Esophagus muscularis mucosa (tissue), 4 donors: ENCODE measurements at regions not wholly inside any gene's neighbourhood (a gene's known extent, or its start where the extent isn't known, plus 50 kb on each side); places are given as distances from the start of the nearest gene placed in this dataset.

Source experiments
- DNase-seq: peaks from one replicate; pipeline ENCODE4 v3.0.0-alpha.2; 2017; ENCODE audit errors: extremely low spot score
- H3K27ac ChIP-seq, 4 donors: fragments of 200-600 bp; sonication (generic); replicated peaks in 1 of 4; 1 replicate in 3 of 4; 2 replicates in 1 of 4; pipeline ENCODE4 v1.5.1; 2016 to 2019; ENCODE audit warnings: mild to moderate bottlenecking in 1 of 4
- H3K27me3 ChIP-seq, 4 donors: fragments of 200-600 bp; sonication (generic); one replicate each; pipeline versions ENCODE4 v1.5.1 to v1.6.0; 2016 to 2019
- H3K36me3 ChIP-seq, 4 donors: fragments of 200-600 bp; sonication (generic); one replicate each; pipeline ENCODE4 v1.5.1; 2016 to 2019
- H3K4me1 ChIP-seq, 4 donors: fragments of 200-600 bp; sonication (generic); one replicate each; pipeline ENCODE4 v1.5.1; 2016 to 2019
- H3K4me3 ChIP-seq, 4 donors: fragments of 200-600 bp; sonication (generic); 1 replicate in 2 of 4; 2 replicates in 2 of 4; pipeline ENCODE4 v1.5.1; 2016 to 2019; ENCODE audit warnings: mild to moderate bottlenecking in 4 of 4, moderate library complexity in 1 of 4
- H3K9me3 ChIP-seq, 4 donors: fragments of 200-600 bp; sonication (generic); 1 replicate in 3 of 4; 2 replicates in 1 of 4; pipeline ENCODE4 v1.5.1; 2016 to 2019
- CTCF ChIP-seq, 3 experiments: fragments of 200-600 bp in 2 of 3; fragments of 450-650 bp in 1 of 3; sonication (generic) in 2 of 3; IDR thresholded peaks; one replicate each; pipeline ENCODE4 v1.5.1; 2017 to 2019; ENCODE audit warnings: antibody characterized with exemption in 3 of 3, mild to moderate bottlenecking in 2 of 3, moderate library complexity in 1 of 3
- EP300 ChIP-seq: sonication (generic); formaldehyde crosslinking; IDR thresholded peaks from one replicate; pipeline ENCODE4 v1.6.1; 2017; ENCODE audit warnings: antibody characterized with exemption
- POLR2A ChIP-seq: fragments of 450-650 bp; IDR thresholded peaks from one replicate; pipeline ENCODE4 v1.6.1; 2017; ENCODE audit warnings: antibody characterized with exemption, moderate library complexity, mild to moderate bottlenecking, low read depth
- POLR2AphosphoS5 ChIP-seq, 2 donors: sonication (generic); formaldehyde crosslinking; IDR thresholded peaks; one replicate each; pipeline ENCODE4 v1.6.1; 2017; ENCODE audit warnings: antibody characterized with exemption in 2 of 2
- WGBS: methylation state at CpG from one replicate; pipeline ENCODE4 v1.1.5; 2018; 5-methylcytosine and 5-hydroxymethylcytosine counted together
- intact Hi-C: fragments of 100-400 bp; cut with DNase I; formaldehyde crosslinking; loops from one replicate; pipeline ENCODE4 v1.15.1; 2023

- no peak for DNase-seq
- TF ChIP-seq POLR2AphosphoS5 (IDR thresholded peaks at IDR 0.05) = no peak
- no peak for TF ChIP-seq POLR2A
- WGBS = 61% methylated on average over 6 of the region's 6 CpGs
Observed at GRCh38 chr3:124605781-124606579, 124.3 kb upstream of the UMPS start.

GRCh38 chr3:124607163-124607562 is 123.1 kb upstream of the UMPS start:
- no peak overlapping the region for H3K27ac ChIP-seq
- no peaks in the 10 kb centered on the region for H3K27me3 ChIP-seq
- no peak for DNase-seq
- no peak for TF ChIP-seq POLR2A
- TF ChIP-seq CTCF (IDR thresholded peaks at IDR 0.05) = no peak
- no peak for TF ChIP-seq EP300
- no peak for TF ChIP-seq POLR2AphosphoS5 (IDR thresholded peaks at IDR 0.05)
- no peaks in the 10 kb centered on the region for H3K36me3 ChIP-seq
- H3K4me3 ChIP-seq = no peak overlapping the region
- no peaks in the 10 kb centered on the region for H3K9me3 ChIP-seq
- intact Hi-C loops = no loop called here
- 36% methylated on average over 1 of the region's 1 CpG for WGBS
- peaks cover 0 to 14% (median 0%) of the 10 kb centered on the region in 4 donors for H3K4me1 ChIP-seq

More at GRCh38 chr3:124605781-124606579, 124.3 kb upstream of the UMPS start:
- Histone ChIP-seq H3K9me3 (no peaks in the 10 kb centered on the region), H3K36me3 (no peaks in the 10 kb centered on the region), H3K4me1 (peaks cover 0 to 25% (median 0%) of the 10 kb centered on the region in 4 donors), H3K27me3 (no peaks in the 10 kb centered on the region), H3K27ac (no peak overlapping the region), H3K4me3 (no peak overlapping the region)
- intact Hi-C loops = no loop called here

GRCh38 chr3:124609402-124609801 is 120.8 kb upstream of the UMPS start:
- 74% methylated on average over 3 of the region's 3 CpGs for WGBS
- H3K4me3 ChIP-seq = no peak overlapping the region
- H3K4me1 ChIP-seq = peaks cover 0 to 10% (median 0%) of the 10 kb centered on the region in 4 donors
- H3K9me3 ChIP-seq = no peaks in the 10 kb centered on the region
- H3K27me3 ChIP-seq = no peaks in the 10 kb centered on the region
- no peaks in the 10 kb centered on the region for H3K36me3 ChIP-seq
- intact Hi-C loops = no loop called here
- no peak for DNase-seq
- no peak for TF ChIP-seq POLR2AphosphoS5 (IDR thresholded peaks at IDR 0.05)
- TF ChIP-seq POLR2A = no peak
- no peak for TF ChIP-seq EP300
- TF ChIP-seq CTCF (IDR thresholded peaks at IDR 0.05) = no peak
- no peak overlapping the region for H3K27ac ChIP-seq

GRCh38 chr3:124610130-124610529 is 120.1 kb upstream of the UMPS start:
- no peaks in the 10 kb centered on the region for H3K27me3 ChIP-seq
- H3K4me1 ChIP-seq = peaks cover 0 to 10% (median 0%) of the 10 kb centered on the region in 4 donors
- no peak overlapping the region for H3K27ac ChIP-seq
- no peaks in the 10 kb centered on the region for H3K9me3 ChIP-seq
- DNase-seq = no peak
- TF ChIP-seq EP300 (no peak), POLR2A (no peak), CTCF (IDR thresholded peaks at IDR 0.05) (no peak), POLR2AphosphoS5 (IDR thresholded peaks at IDR 0.05) (no peak)
- H3K36me3 ChIP-seq = no peaks in the 10 kb centered on the region
- H3K4me3 ChIP-seq = no peak overlapping the region
- intact Hi-C loops = no loop called here
- WGBS = 96% methylated on average over 1 of the region's 1 CpG

- no peaks in the 10 kb centered on the region for H3K36me3 ChIP-seq
- 64% methylated on average over 4 of the region's 4 CpGs for WGBS
- no peak for TF ChIP-seq EP300
- TF ChIP-seq CTCF (IDR thresholded peaks at IDR 0.05) = no peak
- peaks cover 0 to 8% (median 2%) of the 10 kb centered on the region in 4 donors for H3K4me1 ChIP-seq
- H3K4me3 ChIP-seq = no peak overlapping the region
- intact Hi-C loops = no loop called here
- DNase-seq = no peak
- H3K9me3 ChIP-seq = no peaks in the 10 kb centered on the region
- no peak overlapping the region for H3K27ac ChIP-seq
- H3K27me3 ChIP-seq = no peaks in the 10 kb centered on the region
Observed at GRCh38 chr3:124611520-124611919, 118.7 kb upstream of the UMPS start.
